ENCODE measurements at regions not wholly inside any gene's neighbourhood (a gene's known extent, or its start where the extent isn't known, plus 50 kb on each side); places are given as distances from the start of the nearest gene placed in this dataset.

DNA sequence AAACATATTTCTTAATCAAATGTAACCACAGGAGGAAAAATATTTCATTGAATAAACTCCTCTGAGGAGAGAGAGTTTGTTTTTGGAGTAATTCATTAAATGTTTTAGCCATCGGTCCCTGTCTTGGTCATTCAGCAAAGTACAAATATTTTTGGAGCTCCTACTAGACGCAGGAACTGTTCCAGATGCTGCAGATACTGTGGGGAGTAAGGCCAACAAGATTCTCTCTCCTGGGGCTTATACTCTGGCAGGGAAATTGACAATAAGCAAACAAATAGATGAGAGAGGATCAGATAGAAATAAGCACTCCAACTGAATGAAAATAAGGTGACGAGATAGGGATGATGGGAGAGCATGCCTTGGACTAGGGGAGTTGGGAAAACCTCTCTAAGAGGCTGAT lies 264.1 kb downstream of the TTC8 start:
- H3K4me3 Mint-ChIP-seq = no peak overlapping the region
- no peaks in the 10 kb centered on the region for H3K9me3 Mint-ChIP-seq (ENCODE audit: insufficient read depth)
- H3K4me2 ChIP-seq (replicated peaks; ENCODE audit: low read depth, low read length, poor library complexity, severe bottlenecking) = no peak overlapping the region
- 97% methylated on average over 3 of the region's 3 CpGs for WGBS (ENCODE audit: insufficient coverage)
- TF ChIP-seq EZH2 (IDR thresholded peaks at IDR 0.05; ENCODE audit: borderline replicate concordance, insufficient read depth, low read depth, low read length, poor library complexity, severe bottlenecking) = no peak
- TF ChIP-seq, protein P1, sequence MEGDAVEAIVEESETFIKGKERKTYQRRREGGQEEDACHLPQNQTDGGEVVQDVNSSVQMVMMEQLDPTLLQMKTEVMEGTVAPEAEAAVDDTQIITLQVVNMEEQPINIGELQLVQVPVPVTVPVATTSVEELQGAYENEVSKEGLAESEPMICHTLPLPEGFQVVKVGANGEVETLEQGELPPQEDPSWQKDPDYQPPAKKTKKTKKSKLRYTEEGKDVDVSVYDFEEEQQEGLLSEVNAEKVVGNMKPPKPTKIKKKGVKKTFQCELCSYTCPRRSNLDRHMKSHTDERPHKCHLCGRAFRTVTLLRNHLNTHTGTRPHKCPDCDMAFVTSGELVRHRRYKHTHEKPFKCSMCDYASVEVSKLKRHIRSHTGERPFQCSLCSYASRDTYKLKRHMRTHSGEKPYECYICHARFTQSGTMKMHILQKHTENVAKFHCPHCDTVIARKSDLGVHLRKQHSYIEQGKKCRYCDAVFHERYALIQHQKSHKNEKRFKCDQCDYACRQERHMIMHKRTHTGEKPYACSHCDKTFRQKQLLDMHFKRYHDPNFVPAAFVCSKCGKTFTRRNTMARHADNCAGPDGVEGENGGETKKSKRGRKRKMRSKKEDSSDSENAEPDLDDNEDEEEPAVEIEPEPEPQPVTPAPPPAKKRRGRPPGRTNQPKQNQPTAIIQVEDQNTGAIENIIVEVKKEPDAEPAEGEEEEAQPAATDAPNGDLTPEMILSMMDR (IDR thresholded peaks at IDR 0.05) = no peak
- no peak overlapping the region for H3K9ac ChIP-seq (ENCODE audit: low read length)
- H3K27me3 ChIP-seq (replicated peaks in 1 of 4; ENCODE audit: control extremely low read depth in 1 of 4, control insufficient read depth in 3 of 4, insufficient read depth in 4 of 4, low read length in 3 of 4) = no peaks in the 10 kb centered on the region
- H3K9me3 ChIP-seq (ENCODE audit: control extremely low read depth in 1 of 3, control insufficient read depth in 2 of 3, insufficient read depth in 1 of 3, low read length in 2 of 3) = no peaks in the 10 kb centered on the region
- ATAC-seq (ENCODE audit: low read depth) (no peak), DNase-seq (no peak)
- no peak overlapping the region for H2AFZ ChIP-seq (ENCODE audit: insufficient read depth, low read depth, low read length, poor library complexity, severe bottlenecking)
- H3K4me1 Mint-ChIP-seq = no peaks in the 10 kb centered on the region
- no peak overlapping the region for H3K27ac ChIP-seq (ENCODE audit: low read length in 2 of 2)
- no peaks in the 10 kb centered on the region for H3K36me3 ChIP-seq (replicated peaks in 1 of 2; ENCODE audit: control extremely low read depth in 1 of 2, control insufficient read depth in 1 of 2, extremely low read depth in 1 of 2, insufficient read depth in 2 of 2, low read length in 1 of 2)
- no peaks in the 10 kb centered on the region for H4K20me1 ChIP-seq (ENCODE audit: control insufficient read depth, insufficient read depth, low read length, poor library complexity, severe bottlenecking)
- no peak overlapping the region for H3K4me3 ChIP-seq (ENCODE audit: control extremely low read depth in 1 of 5, extremely low read depth in 1 of 5, insufficient read depth in 1 of 5, low read depth in 2 of 5, low read length in 4 of 5)
- CTCF ChIA-PET = no interaction called here
- H3K27me3 Mint-ChIP-seq = peaks cover 11% of the 10 kb centered on the region
- intact Hi-C loops (cut with micrococcal nuclease) = no loop called here
- H3K4me1 ChIP-seq (ENCODE audit: control insufficient read depth in 2 of 2, insufficient read depth in 2 of 2, low read length in 2 of 2) = no peaks in the 10 kb centered on the region
- no peaks in the 10 kb centered on the region for H3K79me2 ChIP-seq (ENCODE audit: control insufficient read depth, insufficient read depth, low read length)
- POLR2A ChIA-PET = no interaction called here
- H3K27ac Mint-ChIP-seq = no peak overlapping the region

DNA sequence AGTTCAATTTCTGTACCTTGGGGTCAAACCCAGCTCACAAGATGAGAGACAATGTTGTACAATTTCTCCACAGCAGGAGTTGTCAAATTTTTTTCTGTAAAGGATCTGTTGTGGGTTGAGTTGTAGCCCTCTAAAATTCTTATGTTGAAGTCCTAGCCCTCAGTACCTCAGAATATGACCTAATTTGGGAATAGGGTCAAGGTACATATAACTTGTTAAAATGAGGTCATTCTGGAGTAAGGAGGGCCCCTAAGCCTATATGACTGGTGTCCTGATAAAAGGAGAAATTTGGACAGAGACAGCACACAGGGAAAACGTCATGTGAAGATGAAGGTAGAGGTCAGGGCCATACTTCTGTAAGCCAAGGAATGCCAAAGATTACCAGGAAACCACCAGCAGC lies 264.9 kb downstream of the TTC8 start:
- Mint-ChIP-seq H3K4me3 (no peak overlapping the region), H3K27me3 (peaks cover 11% of the 10 kb centered on the region), H3K4me1 (no peaks in the 10 kb centered on the region), H3K9me3 (ENCODE audit: insufficient read depth) (no peaks in the 10 kb centered on the region), H3K27ac (no peak overlapping the region)
- Histone ChIP-seq H3K79me2 (ENCODE audit: control insufficient read depth, insufficient read depth, low read length) (no peaks in the 10 kb centered on the region), H3K9me3 (ENCODE audit: control extremely low read depth in 1 of 3, control insufficient read depth in 2 of 3, insufficient read depth in 1 of 3, low read length in 2 of 3) (no peaks in the 10 kb centered on the region), H3K9ac (ENCODE audit: low read length) (no peak overlapping the region), H3K27ac (ENCODE audit: low read length in 2 of 2) (no peak overlapping the region), H3K27me3 (replicated peaks in 1 of 4; ENCODE audit: control extremely low read depth in 1 of 4, control insufficient read depth in 3 of 4, insufficient read depth in 4 of 4, low read length in 3 of 4) (no peaks in the 10 kb centered on the region), H3K4me3 (ENCODE audit: control extremely low read depth in 1 of 5, extremely low read depth in 1 of 5, insufficient read depth in 1 of 5, low read depth in 2 of 5, low read length in 4 of 5) (no peak overlapping the region), H3K4me2 (replicated peaks; ENCODE audit: low read depth, low read length, poor library complexity, severe bottlenecking) (no peak overlapping the region), H3K36me3 (replicated peaks in 1 of 2; ENCODE audit: control extremely low read depth in 1 of 2, control insufficient read depth in 1 of 2, extremely low read depth in 1 of 2, insufficient read depth in 2 of 2, low read length in 1 of 2) (no peaks in the 10 kb centered on the region), H4K20me1 (ENCODE audit: control insufficient read depth, insufficient read depth, low read length, poor library complexity, severe bottlenecking) (no peaks in the 10 kb centered on the region), H3K4me1 (ENCODE audit: control insufficient read depth in 2 of 2, insufficient read depth in 2 of 2, low read length in 2 of 2) (no peaks in the 10 kb centered on the region), H2AFZ (ENCODE audit: insufficient read depth, low read depth, low read length, poor library complexity, severe bottlenecking) (no peak overlapping the region)
- POLR2A ChIA-PET = no interaction called here
- CTCF ChIA-PET = no interaction called here
- intact Hi-C loops (cut with micrococcal nuclease) = no loop called here
- ATAC-seq (ENCODE audit: low read depth) = no peak
- WGBS (ENCODE audit: insufficient coverage) = 71% methylated on average over 1 of the region's 1 CpG
- no peak for DNase-seq
- TF ChIP-seq, protein P1 (IDR thresholded peaks at IDR 0.05) = no peak
- TF ChIP-seq EZH2 (IDR thresholded peaks at IDR 0.05; ENCODE audit: borderline replicate concordance, insufficient read depth, low read depth, low read length, poor library complexity, severe bottlenecking) = no peak

All from B cell (primary cell).